Right cardiac atrium (tissue), 5 donors: ENCODE measurements at regions not wholly inside any gene's neighbourhood (a gene's known extent, or its start where the extent isn't known, plus 50 kb on each side); places are given as distances from the start of the nearest gene placed in this dataset.
"Not testable (repeated sequence)": the region's sequence is repeated elsewhere in the genome, so short reads cannot be mapped to it uniquely, and the experiment has no call there.

Experiments used
- ATAC-seq, 2 donors: fragments of 200-7000 bp; cut with Tn5 transposase; one replicate each; pipeline versions ENCODE4 v1.8.0 to v1.9.1; 2020; ENCODE audit warnings: moderate library complexity in 2 of 2, mild to moderate bottlenecking in 1 of 2
- DNase-seq, 3 donors: peaks; one replicate each; pipeline ENCODE4 v3.0.0-alpha.2; 2020
- H3K27ac ChIP-seq: one replicate; pipeline ENCODE4 v1.5.1; 2013; ENCODE audit warnings: mild to moderate bottlenecking, low read length, control low read depth, moderate library complexity
- H3K27me3 ChIP-seq: one replicate; pipeline ENCODE4 v1.6.1; 2013; ENCODE audit not compliant: control insufficient read depth, insufficient read depth
- H3K4me1 ChIP-seq: one replicate; pipeline ENCODE4 v1.6.1; 2013; ENCODE audit warnings: low read length; ENCODE audit not compliant: control insufficient read depth, insufficient read depth
- H3K4me3 ChIP-seq: one replicate; pipeline ENCODE4 v1.5.1; 2013; ENCODE audit warnings: low read length, control low read depth
- H3K9me3 ChIP-seq: one replicate; pipeline ENCODE4 v1.6.1; 2013; ENCODE audit warnings: low read length; ENCODE audit not compliant: control insufficient read depth
- WGBS: extraction: QIAGEN DNeasy Blood & Tissue Kit; methylation state at CpG from one replicate; pipeline ENCODE4 v1.1.7; 2013; 5-methylcytosine and 5-hydroxymethylcytosine counted together
- intact Hi-C, 4 donors: fragments of 100-400 bp; cut with DNase I; formaldehyde crosslinking; loops; one replicate each; pipeline versions ENCODE4 v1.11.0 to v1.14.0; 2022 to 2023
- donor health status: healthy with polysubstance abuse.
- donor health status: DM: no; HTN: yes; CAD: no.
- donor health status: DM: no; HTN: no; CAD: no.
- donor health status: DM: no; HTN: yes; CAD: no; lungs with severe emphysema.
- donor health status: DM: yes; HTN: yes; CAD: no.

DNA sequence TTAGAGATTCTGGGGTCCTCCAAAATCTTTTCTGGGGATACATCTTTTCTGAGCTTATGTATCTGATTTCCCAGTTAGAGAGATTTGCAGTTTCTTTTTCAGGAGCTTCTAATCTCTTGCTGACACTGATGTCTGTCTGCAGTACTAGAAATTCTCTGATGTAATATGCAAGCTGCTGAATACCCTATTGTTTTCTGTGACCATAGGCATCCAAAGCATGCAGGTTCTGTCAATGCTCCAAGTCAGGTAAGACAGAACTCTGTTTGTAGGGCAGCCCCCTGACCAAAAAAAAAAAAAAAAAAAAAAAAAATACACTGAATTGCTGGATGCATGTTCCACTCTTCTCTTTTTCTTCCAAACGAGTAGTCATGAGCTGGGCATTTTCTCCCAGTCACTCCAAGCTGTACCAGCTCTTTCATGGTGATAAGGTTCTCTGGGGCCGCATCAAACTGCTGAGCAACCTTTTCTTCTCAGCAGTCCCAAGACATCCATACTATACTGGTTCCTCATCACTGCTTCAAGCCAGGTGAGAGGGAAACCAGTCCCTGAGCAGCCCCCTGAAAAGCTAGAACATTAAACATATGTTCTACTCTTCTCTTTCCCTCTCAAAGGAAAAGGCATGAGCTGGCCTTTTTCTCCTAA is 354.9 kb upstream of the ANKRD20A1 start:
- DNase-seq, ATAC-seq, H3K4me3 ChIP-seq, H3K27me3 ChIP-seq, H3K4me1 ChIP-seq, intact Hi-C loops, H3K27ac ChIP-seq, H3K9me3 ChIP-seq: not testable (repeated sequence)
- WGBS, result no CpG with 5 or more reads among the region's 2 CpGs

DNA sequence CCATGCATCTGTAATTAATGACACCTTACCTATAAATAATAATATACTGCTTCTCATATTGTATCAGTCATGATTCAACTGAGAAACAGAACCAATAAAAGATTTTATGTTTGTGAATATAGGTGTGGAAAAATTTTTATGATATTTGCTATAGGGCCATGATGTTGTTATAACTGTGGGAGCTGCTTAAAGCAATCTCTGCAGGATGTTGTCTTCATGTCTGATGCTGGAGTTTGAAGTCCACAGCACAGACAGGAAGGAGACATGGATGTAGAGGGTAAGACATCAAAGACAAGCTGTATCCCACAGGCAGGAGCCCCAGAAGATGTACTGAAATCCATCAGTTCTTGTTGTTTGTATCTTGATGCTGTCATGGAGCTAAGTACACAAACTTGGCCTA is 366.7 kb upstream of the ANKRD20A1 start:
- H3K27me3 ChIP-seq, intact Hi-C loops, DNase-seq, ATAC-seq, H3K4me3 ChIP-seq, H3K27ac ChIP-seq, H3K9me3 ChIP-seq, H3K4me1 ChIP-seq: not testable (repeated sequence)

DNA sequence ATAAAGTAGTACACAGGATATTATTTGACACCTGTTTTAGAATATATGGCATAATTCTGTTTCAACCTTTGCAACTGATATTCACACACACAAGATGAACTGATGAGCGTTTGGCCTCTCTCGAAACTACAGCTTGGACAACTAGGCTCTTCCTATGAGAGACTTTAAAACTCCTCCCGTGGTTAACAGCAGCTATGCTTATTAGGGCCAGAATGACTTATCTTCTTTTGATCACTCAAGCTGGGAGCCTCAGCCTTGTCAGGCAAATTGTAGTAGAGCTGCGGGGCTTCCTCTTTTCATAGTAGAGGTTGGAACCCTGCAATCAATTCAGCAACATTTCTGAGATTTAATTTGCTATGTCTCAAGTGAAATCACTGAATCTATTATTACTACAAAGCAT is 381.3 kb upstream of the ANKRD20A1 start:
- DNase-seq, H3K4me3 ChIP-seq, ATAC-seq, H3K4me1 ChIP-seq, H3K27me3 ChIP-seq, H3K9me3 ChIP-seq, intact Hi-C loops, H3K27ac ChIP-seq: not testable (repeated sequence)
- 67% methylated on average over 1 of the region's 4 CpGs for WGBS

DNA sequence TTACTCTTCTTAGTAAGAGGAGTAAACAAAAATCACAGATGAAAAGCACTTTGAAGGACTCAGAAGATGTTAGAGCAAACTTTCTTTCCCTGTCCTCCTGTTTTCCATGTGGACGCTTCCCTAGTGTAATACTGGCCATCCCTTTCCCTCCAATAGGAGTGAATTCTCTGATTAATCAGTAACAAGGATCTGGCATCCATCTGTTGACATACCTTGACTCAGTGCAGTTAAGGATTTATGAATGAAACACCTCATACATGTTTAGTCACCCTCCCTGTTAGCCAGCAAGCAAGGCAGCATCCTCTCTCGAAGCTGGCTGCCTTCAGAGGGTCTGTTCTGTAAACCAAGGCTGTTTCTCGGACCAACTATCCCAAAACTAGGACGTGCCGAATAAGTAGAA is 388.0 kb upstream of the ANKRD20A1 start:
- intact Hi-C loops, H3K27me3 ChIP-seq, H3K4me3 ChIP-seq, H3K4me1 ChIP-seq, H3K27ac ChIP-seq, DNase-seq, H3K9me3 ChIP-seq, ATAC-seq: not testable (repeated sequence)
- WGBS, result no CpG with 5 or more reads among the region's 5 CpGs

DNA sequence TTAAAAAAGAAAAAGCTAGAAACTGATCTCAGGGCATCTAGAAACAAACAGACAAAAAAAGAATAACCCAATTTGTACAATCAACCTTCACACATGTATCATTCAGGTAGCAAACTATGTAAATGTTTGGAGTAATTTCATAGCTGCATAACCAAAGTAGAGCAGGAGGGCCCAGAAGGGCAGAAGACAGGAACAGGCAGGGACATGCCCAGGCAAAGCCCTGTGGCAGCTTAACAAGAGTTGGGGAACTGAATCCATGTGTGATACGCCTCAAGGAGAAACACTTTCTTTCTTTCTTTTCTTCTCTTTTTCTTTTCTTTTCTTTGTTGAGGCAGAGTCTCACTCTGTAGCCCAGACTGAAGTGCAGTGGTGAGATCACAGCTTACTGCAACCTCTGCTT is 390.4 kb upstream of the ANKRD20A1 start:
- DNase-seq, H3K4me3 ChIP-seq, H3K27ac ChIP-seq, H3K9me3 ChIP-seq, H3K27me3 ChIP-seq, intact Hi-C loops, H3K4me1 ChIP-seq, ATAC-seq: not testable (repeated sequence)
- WGBS, result no CpG with 5 or more reads among the region's 1 CpG

DNA sequence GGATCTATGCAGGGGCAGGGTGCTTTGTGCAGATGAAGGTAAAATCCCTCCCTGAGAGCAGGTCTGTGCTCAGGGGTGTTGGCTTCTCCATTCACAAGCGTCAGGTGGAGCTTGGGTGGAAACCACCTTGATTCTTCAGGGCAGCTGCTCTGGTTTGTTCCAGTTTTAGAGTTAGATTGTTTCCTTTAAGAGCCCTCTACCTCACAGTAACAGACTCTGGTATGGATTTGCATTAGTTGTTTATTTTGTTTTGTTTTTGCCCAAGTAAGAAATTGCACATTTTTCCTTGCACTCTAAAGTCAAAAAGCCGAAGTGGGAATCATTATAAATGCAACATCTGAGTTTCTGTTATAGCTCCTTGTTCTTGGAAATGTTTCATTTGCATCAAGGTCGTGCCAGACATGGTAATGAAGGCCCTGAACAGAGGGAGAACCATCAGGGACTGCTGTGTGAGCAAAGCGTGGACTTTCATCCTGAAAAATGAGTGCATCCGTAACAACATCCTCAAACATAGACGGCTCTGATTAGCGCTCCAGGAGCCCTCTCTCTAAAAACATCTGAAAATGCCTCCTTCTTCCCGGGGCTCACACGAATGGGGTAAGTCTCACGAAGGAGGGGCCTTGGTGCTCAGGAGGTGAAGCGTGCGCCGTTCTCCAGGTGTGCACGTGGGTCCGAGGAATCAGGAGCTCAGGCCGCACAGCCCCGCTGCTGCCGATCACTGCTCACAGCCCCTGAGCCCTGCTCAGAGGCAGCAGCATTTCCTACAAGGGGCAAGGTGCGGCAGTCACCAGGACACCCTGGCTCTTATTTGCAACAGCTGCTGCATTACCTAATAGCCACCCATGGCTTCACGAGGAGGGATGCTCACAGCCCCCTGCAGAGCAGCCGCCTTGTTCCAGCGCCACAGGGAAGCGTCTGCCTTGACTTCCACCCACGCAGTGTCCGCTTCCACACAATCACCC is 396.7 kb upstream of the ANKRD20A1 start:
- ATAC-seq, DNase-seq, H3K9me3 ChIP-seq, H3K4me1 ChIP-seq, intact Hi-C loops, H3K27ac ChIP-seq, H3K27me3 ChIP-seq, H3K4me3 ChIP-seq: not testable (repeated sequence)
- WGBS, result no CpG with 5 or more reads among the region's 25 CpGs

DNA sequence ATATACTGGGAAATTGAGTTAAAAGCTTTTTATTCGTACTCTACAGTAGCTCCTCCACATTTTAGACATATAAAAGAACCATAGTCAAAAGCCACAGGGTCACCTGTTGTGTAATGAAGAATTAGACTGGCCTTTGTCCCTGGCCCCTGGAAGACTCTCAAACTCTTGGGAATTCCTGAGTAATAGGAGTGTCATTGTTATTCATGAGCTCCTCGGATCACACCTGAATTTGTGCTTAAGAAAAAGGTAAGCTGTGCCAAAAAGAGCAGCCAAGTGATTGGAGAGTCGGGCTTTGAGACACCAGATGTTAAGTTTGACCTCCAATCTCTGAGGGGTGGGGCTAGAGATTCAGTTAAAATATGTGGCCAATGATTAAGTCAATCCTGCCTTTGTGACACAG is 405.8 kb upstream of the ANKRD20A1 start:
- H3K4me1 ChIP-seq, DNase-seq, H3K27me3 ChIP-seq, H3K9me3 ChIP-seq, H3K4me3 ChIP-seq, ATAC-seq, intact Hi-C loops, H3K27ac ChIP-seq: not testable (repeated sequence)
- WGBS, result no CpG with 5 or more reads among the region's 3 CpGs

DNA sequence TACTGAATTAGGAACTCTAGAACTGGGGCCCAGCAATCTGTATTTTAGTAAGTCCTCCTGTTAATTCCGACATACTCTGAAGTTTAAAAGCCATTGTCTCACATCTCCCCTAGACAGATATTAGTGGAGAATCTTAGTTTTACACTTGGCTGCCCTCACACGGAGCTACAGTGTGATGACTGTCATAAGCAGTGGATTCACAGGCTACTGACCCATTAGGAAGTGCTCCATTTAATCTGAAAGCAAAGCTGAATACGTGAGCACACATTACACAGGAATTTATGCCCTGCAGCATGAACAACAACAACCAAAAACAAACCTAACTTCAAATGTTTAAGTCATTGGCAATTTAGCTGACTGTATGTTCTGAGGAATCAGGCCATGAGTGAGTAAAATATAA is 416.4 kb upstream of the ANKRD20A1 start:
- H3K9me3 ChIP-seq, H3K27ac ChIP-seq, intact Hi-C loops, H3K27me3 ChIP-seq, ATAC-seq, H3K4me1 ChIP-seq, H3K4me3 ChIP-seq, DNase-seq: not testable (repeated sequence)
- WGBS, result no CpG with 5 or more reads among the region's 3 CpGs

DNA sequence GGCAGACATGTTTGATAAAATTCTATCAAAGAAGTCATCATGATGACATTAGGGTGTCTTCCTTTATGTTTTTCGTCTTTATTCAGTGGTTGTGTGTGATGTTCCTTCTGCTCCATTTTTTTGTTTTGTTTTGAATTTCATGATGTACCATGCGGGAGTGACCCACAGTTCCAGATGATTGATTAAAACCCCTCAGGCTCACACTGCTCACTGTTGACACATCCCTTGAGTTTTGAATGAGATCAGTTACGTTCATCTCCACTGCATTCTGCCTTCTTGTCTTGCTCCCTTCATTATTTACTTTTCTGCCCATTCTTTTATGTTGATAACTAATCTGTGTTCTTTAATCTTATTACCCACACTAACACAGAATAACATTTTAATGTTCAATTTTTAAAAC is 421.7 kb upstream of the ANKRD20A1 start:
- ATAC-seq, DNase-seq: not testable (repeated sequence)
- 100% methylated on average over 1 of the region's 3 CpGs for WGBS

DNA sequence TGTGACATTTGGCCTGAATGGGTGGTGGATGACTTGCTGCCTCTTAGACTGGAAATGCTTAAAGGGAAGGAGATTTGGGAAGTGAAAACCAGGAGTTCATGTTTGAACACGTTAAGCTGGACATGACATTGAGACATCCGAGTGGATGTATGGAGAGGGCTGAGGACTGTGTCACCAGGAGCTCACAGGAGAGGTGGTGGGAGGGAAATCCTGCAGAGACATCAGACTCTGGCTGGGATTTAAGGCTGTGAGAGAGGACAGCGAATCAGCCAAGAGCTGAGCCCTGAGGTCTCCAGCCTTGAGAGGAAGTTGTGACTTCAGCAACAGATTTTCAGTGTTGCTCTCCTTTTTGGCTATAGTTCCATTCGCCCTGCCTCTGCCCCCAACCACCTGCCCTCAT is 432.5 kb upstream of the SPATA31A3 start:
- H3K27me3 ChIP-seq, H3K9me3 ChIP-seq, DNase-seq, H3K4me3 ChIP-seq, intact Hi-C loops, ATAC-seq, H3K27ac ChIP-seq, H3K4me1 ChIP-seq: not testable (repeated sequence)
- no CpG with 5 or more reads among the region's 4 CpGs for WGBS

More for the DNA sequence above, 421.7 kb upstream of the ANKRD20A1 start:
- intact Hi-C loops, H3K27ac ChIP-seq, H3K4me1 ChIP-seq, H3K4me3 ChIP-seq, H3K27me3 ChIP-seq, H3K9me3 ChIP-seq: not testable (repeated sequence)

DNA sequence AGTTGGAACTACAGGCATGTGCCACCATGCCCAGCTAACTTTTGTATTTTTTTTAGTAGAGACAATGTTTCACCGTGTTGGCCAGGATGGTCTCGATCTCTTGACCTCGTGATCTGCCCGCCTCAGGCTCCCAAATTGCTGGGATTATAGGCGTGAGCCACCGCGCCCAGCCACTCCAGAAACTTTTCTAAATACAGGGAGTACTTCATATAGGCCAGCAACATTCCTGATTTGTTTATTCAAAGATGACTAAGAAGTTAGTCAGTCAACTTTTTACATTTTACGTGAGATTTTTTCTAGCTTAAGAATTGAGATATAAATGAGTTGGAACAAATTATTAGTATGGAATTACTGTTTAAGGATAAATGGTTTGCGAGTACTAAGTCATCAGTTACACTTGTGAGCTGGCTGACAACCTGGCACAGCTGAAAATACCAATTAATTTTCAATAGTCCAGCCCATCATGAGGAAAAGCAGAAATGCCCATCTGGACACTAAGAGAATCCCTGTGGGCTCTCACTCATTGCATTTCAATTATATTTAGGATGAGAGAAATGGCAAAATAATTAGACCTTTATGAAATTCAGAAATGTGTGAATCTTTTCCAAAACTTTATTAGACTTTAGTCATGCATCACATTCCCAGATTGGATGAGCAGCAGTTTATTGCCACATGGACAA is 430.8 kb upstream of the SPATA31A3 start:
- H3K4me3 ChIP-seq, ATAC-seq, H3K27me3 ChIP-seq, DNase-seq, intact Hi-C loops, H3K4me1 ChIP-seq, H3K27ac ChIP-seq, H3K9me3 ChIP-seq: not testable (repeated sequence)
- WGBS, result 81% methylated on average over 1 of the region's 9 CpGs
